Loucy (cell line): ENCODE measurements at regions not wholly inside any gene's neighbourhood (a gene's known extent, or its start where the extent isn't known, plus 50 kb on each side); places are given as distances from the start of the nearest gene placed in this dataset.

Experiments
- H2AFZ ChIP-seq: fragments of 200-600 bp; sonication (generic); 2 replicates; pipeline ENCODE4 v1.6.0; 2016; ENCODE audit warnings: antibody characterized with exemption, mild to moderate bottlenecking, low read length, moderate library complexity
- H3F3A ChIP-seq: fragments of 200-600 bp; 2 replicates; pipeline ENCODE4 v1.6.0; 2016; ENCODE audit warnings: antibody characterized with exemption, low read depth, mild to moderate bottlenecking
- H3K27me3 ChIP-seq: fragments of 200-600 bp; sonication (generic); 2 replicates; pipeline ENCODE4 v1.6.1; 2014; ENCODE audit warnings: low read length, mild to moderate bottlenecking; ENCODE audit not compliant: insufficient read depth, poor library complexity, severe bottlenecking
- H3K36me3 ChIP-seq: fragments of 200-600 bp; sonication (generic); 2 replicates; pipeline ENCODE4 v1.6.1; 2016; ENCODE audit warnings: low read length; ENCODE audit not compliant: insufficient read depth
- H3K4me1 ChIP-seq: fragments of 200-600 bp; sonication (generic); 2 replicates; pipeline ENCODE4 v1.5.1; 2014; ENCODE audit warnings: low read length, mild to moderate bottlenecking; ENCODE audit not compliant: insufficient read depth, poor library complexity, severe bottlenecking
- H3K4me2 ChIP-seq: fragments of 200-600 bp; sonication (generic); 2 replicates; pipeline ENCODE4 v1.6.0; 2014; ENCODE audit warnings: antibody characterized with exemption, low read length, low read depth, mild to moderate bottlenecking; ENCODE audit not compliant: poor library complexity, severe bottlenecking
- H3K4me3 ChIP-seq: fragments of 200-600 bp; sonication (generic); 2 replicates; pipeline ENCODE4 v1.5.1; 2014; ENCODE audit warnings: low read length, mild to moderate bottlenecking, mixed read lengths; ENCODE audit not compliant: poor library complexity, severe bottlenecking
- H3K79me2 ChIP-seq: fragments of 200-600 bp; sonication (generic); 2 replicates; pipeline ENCODE4 v1.6.1; 2014; ENCODE audit warnings: low read length; ENCODE audit not compliant: insufficient read depth
- H3K9ac ChIP-seq: fragments of 200-600 bp; sonication (generic); 2 replicates; pipeline ENCODE4 v1.6.0; 2014; ENCODE audit warnings: mild to moderate bottlenecking, low read depth, low read length, moderate library complexity; ENCODE audit not compliant: poor library complexity, severe bottlenecking
- H3K9me2 ChIP-seq: fragments of 200-600 bp; sonication (generic); replicated peaks from 2 replicates; pipeline ENCODE4 v1.6.1; 2016; ENCODE audit warnings: low read depth, low read length, mixed read lengths
- H3K9me3 ChIP-seq: fragments of 200-600 bp; sonication (generic); 2 replicates; pipeline ENCODE4 v1.6.1; 2014; ENCODE audit warnings: mild to moderate bottlenecking, antibody characterized with exemption, low read length, low read depth; ENCODE audit not compliant: insufficient read depth
- H4K20me1 ChIP-seq: fragments of 200-600 bp; sonication (generic); 2 replicates; pipeline ENCODE4 v1.6.0; 2014; ENCODE audit warnings: antibody characterized with exemption, low read length, mild to moderate bottlenecking; ENCODE audit not compliant: insufficient read depth, poor library complexity, severe bottlenecking
- CTCF ChIP-seq: fragments of 200-600 bp; sonication (generic); conservative IDR thresholded peaks from 2 replicates; pipeline ENCODE4 v1.5.1; 2014; ENCODE audit warnings: mild to moderate bottlenecking, antibody characterized with exemption, low read length
- EZH2phosphoT487 ChIP-seq: fragments of 200-600 bp; IDR thresholded peaks from 2 replicates; pipeline ENCODE4 v1.6.1; 2018; ENCODE audit warnings: antibody characterized with exemption, mild to moderate bottlenecking, moderate library complexity, borderline replicate concordance

GRCh38 chr2:239822146-239822831 is 202.9 kb downstream of the NDUFA10 start:
- Histone ChIP-seq H3K9me3 (peaks cover 5% of the 10 kb centered on the region; the same call in 1 of the 2 replicates), H3K36me3 (no peaks in the 10 kb centered on the region), H3K9me2 (no peaks in the 10 kb centered on the region), H3F3A (no peaks in the 10 kb centered on the region), H3K79me2 (no peaks in the 10 kb centered on the region), H3K4me1 (no peaks in the 10 kb centered on the region), H3K27me3 (no peaks in the 10 kb centered on the region), H3K4me2 (no peak overlapping the region), H3K9ac (no peak overlapping the region), H2AFZ (no peak overlapping the region), H4K20me1 (no peaks in the 10 kb centered on the region), H3K4me3 (no peak overlapping the region)
- TF ChIP-seq CTCF (no peak), EZH2phosphoT487 (no peak)

DNA sequence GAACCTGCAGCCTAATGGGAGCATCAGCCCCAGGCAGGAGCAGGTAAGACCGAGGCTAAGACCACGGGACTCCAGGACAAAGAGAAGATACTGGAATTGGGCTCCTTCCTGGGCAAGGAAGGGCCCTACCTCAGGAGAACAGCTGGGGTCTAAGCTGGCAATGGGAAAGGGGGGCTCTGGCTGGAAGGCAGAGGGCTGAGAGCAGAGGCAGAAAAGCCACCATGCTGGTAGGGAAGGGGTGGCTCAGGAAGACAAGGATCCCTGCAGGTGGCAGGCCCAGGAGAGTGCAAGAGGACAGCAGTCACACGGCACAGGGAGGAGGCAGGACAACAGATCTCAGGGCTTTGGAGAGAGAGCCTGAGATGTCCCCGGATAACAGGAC is 203.5 kb downstream of the NDUFA10 start:
- peaks cover 9% of the 10 kb centered on the region; the same call in 1 of the 2 replicates for H3K9me3 ChIP-seq
- no peaks in the 10 kb centered on the region for H3K79me2 ChIP-seq
- H3K36me3 ChIP-seq = no peaks in the 10 kb centered on the region
- H3K4me2 ChIP-seq = no peak overlapping the region
- no peaks in the 10 kb centered on the region for H4K20me1 ChIP-seq
- H3K27me3 ChIP-seq = no peaks in the 10 kb centered on the region
- no peak overlapping the region for H3K9ac ChIP-seq
- H3K9me2 ChIP-seq = no peaks in the 10 kb centered on the region
- H3K4me3 ChIP-seq = no peak overlapping the region
- no peaks in the 10 kb centered on the region for H3F3A ChIP-seq
- TF ChIP-seq EZH2phosphoT487 = no peak
- TF ChIP-seq CTCF = no peak
- no peaks in the 10 kb centered on the region for H3K4me1 ChIP-seq
- no peak overlapping the region for H2AFZ ChIP-seq

DNA sequence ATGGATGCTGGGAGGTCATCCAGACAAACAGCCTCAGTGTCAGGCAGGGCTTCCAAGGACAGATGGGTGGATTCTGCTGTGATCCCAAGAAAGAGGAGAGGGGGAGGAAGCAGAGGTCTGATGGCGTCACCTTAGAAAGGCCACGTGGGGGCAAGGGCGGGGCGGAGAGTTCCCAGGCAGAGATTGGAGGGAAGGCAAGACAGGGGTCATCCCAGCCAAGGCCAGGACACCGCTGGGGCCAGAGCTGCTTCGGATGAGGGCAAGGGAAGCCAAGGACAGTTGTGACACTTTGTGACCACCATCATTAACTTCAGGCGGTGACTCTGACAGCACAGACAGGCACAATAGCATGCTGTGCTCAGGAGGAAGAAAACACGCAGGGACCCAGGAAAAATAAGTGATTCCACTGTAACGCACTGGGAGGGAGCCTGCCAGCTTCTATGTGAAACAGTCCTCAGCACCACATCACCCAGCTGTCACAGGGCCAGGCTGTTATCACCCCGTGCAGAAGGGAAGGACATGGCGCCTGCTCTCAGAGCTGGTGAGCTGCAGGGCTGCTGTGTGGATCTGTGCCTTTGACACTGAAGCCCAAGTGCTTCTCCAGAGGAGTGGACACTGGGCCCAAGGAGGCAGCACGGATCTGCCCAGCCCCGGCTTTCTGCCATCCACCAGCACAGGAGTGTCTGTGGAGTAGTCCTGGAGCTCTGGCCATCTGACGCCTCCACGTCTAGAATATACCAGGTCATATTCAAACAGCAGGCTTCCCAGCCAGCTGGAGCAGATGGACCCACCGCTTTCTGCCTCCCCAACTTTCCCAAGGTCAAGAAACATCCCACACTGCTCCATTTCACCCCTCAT is 204.1 kb downstream of the NDUFA10 start:
- peaks cover 6% of the 10 kb centered on the region; the same call in 1 of the 2 replicates for H3K9me3 ChIP-seq
- no peak overlapping the region for H3K4me3 ChIP-seq
- no peak for TF ChIP-seq CTCF
- TF ChIP-seq EZH2phosphoT487 = no peak
- H3K27me3 ChIP-seq = no peaks in the 10 kb centered on the region
- no peak overlapping the region for H2AFZ ChIP-seq
- H3K9ac ChIP-seq = no peak overlapping the region
- no peaks in the 10 kb centered on the region for H4K20me1 ChIP-seq
- H3F3A ChIP-seq = no peaks in the 10 kb centered on the region
- no peaks in the 10 kb centered on the region for H3K9me2 ChIP-seq
- no peaks in the 10 kb centered on the region for H3K36me3 ChIP-seq
- no peaks in the 10 kb centered on the region for H3K79me2 ChIP-seq
- H3K4me1 ChIP-seq = no peaks in the 10 kb centered on the region
- no peak overlapping the region for H3K4me2 ChIP-seq
